ENCODE measurements at regions not wholly inside any gene's neighbourhood (a gene's known extent, or its start where the extent isn't known, plus 50 kb on each side); places are given as distances from the start of the nearest gene placed in this dataset.

- WGBS, result 89% methylated on average over 3 of the region's 5 CpGs
Measured at GRCh38 chr9:79939819-79940218, 368.1 kb downstream of the TLE4 start.

GRCh38 chr9:79936336-79936735, 364.6 kb downstream of the TLE4 start:
- Histone ChIP-seq H3K9me3 (ENCODE audit: control insufficient read depth, low read length) (no peaks in the 10 kb centered on the region), H3K14ac (ENCODE audit: low read length in 2 of 2) (no peak overlapping the region), H3K9ac (ENCODE audit: low read length) (no peak overlapping the region), H3K4me2 (ENCODE audit: low read length, poor library complexity, severe bottlenecking) (no peak overlapping the region), H4K91ac (ENCODE audit: low read length) (no peak overlapping the region), H3K4me1 (ENCODE audit: control insufficient read depth, insufficient read depth, low read depth, low read length) (no peaks in the 10 kb centered on the region), H3K79me1 (replicated peaks; ENCODE audit: low read length, poor library complexity, severe bottlenecking) (no peaks in the 10 kb centered on the region), H2BK5ac (ENCODE audit: low read depth, low read length, poor library complexity, severe bottlenecking) (no peak overlapping the region), H3K27me3 (ENCODE audit: control insufficient read depth in 1 of 2, insufficient read depth in 1 of 2, low read length in 2 of 2) (no peaks in the 10 kb centered on the region), H2BK15ac (ENCODE audit: low read depth, poor library complexity, severe bottlenecking) (no peak overlapping the region), H2AFZ (ENCODE audit: low read depth, low read length) (no peak overlapping the region), H3K36me3 (ENCODE audit: control insufficient read depth in 1 of 2, insufficient read depth in 2 of 2, low read depth in 1 of 2, low read length in 2 of 2) (no peaks in the 10 kb centered on the region), H3K27ac (ENCODE audit: low read length, poor library complexity, severe bottlenecking) (no peak overlapping the region), H3K23ac (ENCODE audit: low read length in 2 of 2) (no peak overlapping the region), H2BK12ac (ENCODE audit: low read length in 2 of 2) (no peak overlapping the region), H3K18ac (ENCODE audit: low read depth in 1 of 2, low read length in 2 of 2) (no peak overlapping the region), H3K4me3 (ENCODE audit: insufficient read depth in 1 of 2, low read depth in 1 of 2, low read length in 2 of 2) (no peak overlapping the region), H3K4ac (ENCODE audit: low read depth in 1 of 2, low read length in 2 of 2) (no peak overlapping the region), H2AK5ac (ENCODE audit: low read length, severe bottlenecking) (no peak overlapping the region), H2BK120ac (ENCODE audit: low read depth, low read length) (no peak overlapping the region), H4K8ac (ENCODE audit: low read length) (no peak overlapping the region)
- 98% methylated on average over 3 of the region's 4 CpGs for WGBS
- no peak for DNase-seq

More at GRCh38 chr9:79939819-79940218, 368.1 kb downstream of the TLE4 start:
- H3K14ac ChIP-seq (ENCODE audit: low read length in 2 of 2), result no peak overlapping the region
- H3K27ac ChIP-seq (ENCODE audit: low read length, poor library complexity, severe bottlenecking), result no peak overlapping the region
- no peak overlapping the region for H2AFZ ChIP-seq (ENCODE audit: low read depth, low read length)
- no peak overlapping the region for H3K4ac ChIP-seq (ENCODE audit: low read depth in 1 of 2, low read length in 2 of 2)
- no peak overlapping the region for H3K23ac ChIP-seq (ENCODE audit: low read length in 2 of 2)
- no peak overlapping the region for H2BK12ac ChIP-seq (ENCODE audit: low read length in 2 of 2)
- no peaks in the 10 kb centered on the region for H3K4me1 ChIP-seq (ENCODE audit: control insufficient read depth, insufficient read depth, low read depth, low read length)
- H2BK5ac ChIP-seq (ENCODE audit: low read depth, low read length, poor library complexity, severe bottlenecking), result no peak overlapping the region
- no peaks in the 10 kb centered on the region for H3K27me3 ChIP-seq (ENCODE audit: control insufficient read depth in 1 of 2, insufficient read depth in 1 of 2, low read length in 2 of 2)
- H3K9ac ChIP-seq (ENCODE audit: low read length), result no peak overlapping the region
- no peak overlapping the region for H3K18ac ChIP-seq (ENCODE audit: low read depth in 1 of 2, low read length in 2 of 2)
- H4K91ac ChIP-seq (ENCODE audit: low read length), result no peak overlapping the region
- no peak overlapping the region for H2AK5ac ChIP-seq (ENCODE audit: low read length, severe bottlenecking)
- H2BK15ac ChIP-seq (ENCODE audit: low read depth, poor library complexity, severe bottlenecking), result no peak overlapping the region
- H3K4me3 ChIP-seq (ENCODE audit: insufficient read depth in 1 of 2, low read depth in 1 of 2, low read length in 2 of 2), result no peak overlapping the region
- H2BK120ac ChIP-seq (ENCODE audit: low read depth, low read length), result no peak overlapping the region
- DNase-seq, result no peak
- no peak overlapping the region for H4K8ac ChIP-seq (ENCODE audit: low read length)
- no peaks in the 10 kb centered on the region for H3K36me3 ChIP-seq (ENCODE audit: control insufficient read depth in 1 of 2, insufficient read depth in 2 of 2, low read depth in 1 of 2, low read length in 2 of 2)
- no peaks in the 10 kb centered on the region for H3K79me1 ChIP-seq (replicated peaks; ENCODE audit: low read length, poor library complexity, severe bottlenecking)
- H3K4me2 ChIP-seq (ENCODE audit: low read length, poor library complexity, severe bottlenecking), result no peak overlapping the region
- no peaks in the 10 kb centered on the region for H3K9me3 ChIP-seq (ENCODE audit: control insufficient read depth, low read length)

GRCh38 chr9:79929285-79929684, 357.5 kb downstream of the TLE4 start:
- no peaks in the 10 kb centered on the region for H3K9me3 ChIP-seq (ENCODE audit: control insufficient read depth, low read length)

GRCh38 chr9:79928661-79929223, 357.0 kb downstream of the TLE4 start:
- Histone ChIP-seq H2AFZ (ENCODE audit: low read depth, low read length) (no peak overlapping the region), H3K23ac (ENCODE audit: low read length in 2 of 2) (no peak overlapping the region), H3K14ac (ENCODE audit: low read length in 2 of 2) (no peak overlapping the region), H2BK120ac (ENCODE audit: low read depth, low read length) (no peak overlapping the region), H3K27ac (ENCODE audit: low read length, poor library complexity, severe bottlenecking) (no peak overlapping the region), H3K9ac (ENCODE audit: low read length) (no peak overlapping the region), H3K4me3 (ENCODE audit: insufficient read depth in 1 of 2, low read depth in 1 of 2, low read length in 2 of 2) (no peak overlapping the region), H3K4ac (ENCODE audit: low read depth in 1 of 2, low read length in 2 of 2) (no peak overlapping the region), H3K9me3 (ENCODE audit: control insufficient read depth, low read length) (no peaks in the 10 kb centered on the region), H3K18ac (ENCODE audit: low read depth in 1 of 2, low read length in 2 of 2) (no peak overlapping the region), H2BK5ac (ENCODE audit: low read depth, low read length, poor library complexity, severe bottlenecking) (no peak overlapping the region), H2AK5ac (ENCODE audit: low read length, severe bottlenecking) (peak overlapping the region; percentile 14), H4K91ac (ENCODE audit: low read length) (no peak overlapping the region), H3K4me1 (ENCODE audit: control insufficient read depth, insufficient read depth, low read depth, low read length) (peaks cover 4% of the 10 kb centered on the region), H2BK12ac (ENCODE audit: low read length in 2 of 2) (no peak overlapping the region), H4K8ac (ENCODE audit: low read length) (no peak overlapping the region), H3K79me1 (replicated peaks; ENCODE audit: low read length, poor library complexity, severe bottlenecking) (no peaks in the 10 kb centered on the region), H2BK15ac (ENCODE audit: low read depth, poor library complexity, severe bottlenecking) (no peak overlapping the region), H3K36me3 (ENCODE audit: control insufficient read depth in 1 of 2, insufficient read depth in 2 of 2, low read depth in 1 of 2, low read length in 2 of 2) (no peaks in the 10 kb centered on the region), H3K4me2 (ENCODE audit: low read length, poor library complexity, severe bottlenecking) (no peak overlapping the region), H3K27me3 (ENCODE audit: control insufficient read depth in 1 of 2, insufficient read depth in 1 of 2, low read length in 2 of 2) (peaks cover 0 to 4% of the 10 kb centered on the region in 2 experiments)
- whole genome bisulfite sequencing, result 97% methylated on average over 4 of the region's 4 CpGs
- DNase-seq, result no peak

More at GRCh38 chr9:79929285-79929684, 357.5 kb downstream of the TLE4 start:
- H2AK5ac ChIP-seq (ENCODE audit: low read length, severe bottlenecking), result no peak overlapping the region
- H3K79me1 ChIP-seq (replicated peaks; ENCODE audit: low read length, poor library complexity, severe bottlenecking), result no peaks in the 10 kb centered on the region
- H2BK5ac ChIP-seq (ENCODE audit: low read depth, low read length, poor library complexity, severe bottlenecking), result no peak overlapping the region
- H2BK120ac ChIP-seq (ENCODE audit: low read depth, low read length), result no peak overlapping the region
- peaks cover 4% of the 10 kb centered on the region for H3K4me1 ChIP-seq (ENCODE audit: control insufficient read depth, insufficient read depth, low read depth, low read length)
- no peak for DNase-seq
- H3K18ac ChIP-seq (ENCODE audit: low read depth in 1 of 2, low read length in 2 of 2), result no peak overlapping the region
- no peaks in the 10 kb centered on the region for H3K36me3 ChIP-seq (ENCODE audit: control insufficient read depth in 1 of 2, insufficient read depth in 2 of 2, low read depth in 1 of 2, low read length in 2 of 2)
- H3K4ac ChIP-seq (ENCODE audit: low read depth in 1 of 2, low read length in 2 of 2), result no peak overlapping the region
- no peak overlapping the region for H2BK15ac ChIP-seq (ENCODE audit: low read depth, poor library complexity, severe bottlenecking)
- no peak overlapping the region for H2AFZ ChIP-seq (ENCODE audit: low read depth, low read length)
- H3K27ac ChIP-seq (ENCODE audit: low read length, poor library complexity, severe bottlenecking), result no peak overlapping the region
- H3K4me2 ChIP-seq (ENCODE audit: low read length, poor library complexity, severe bottlenecking), result no peak overlapping the region
- no peak overlapping the region for H3K14ac ChIP-seq (ENCODE audit: low read length in 2 of 2)
- H3K23ac ChIP-seq (ENCODE audit: low read length in 2 of 2), result no peak overlapping the region
- H4K8ac ChIP-seq (ENCODE audit: low read length), result no peak overlapping the region
- 86% methylated on average over 4 of the region's 4 CpGs for WGBS
- H2BK12ac ChIP-seq (ENCODE audit: low read length in 2 of 2), result no peak overlapping the region
- H3K4me3 ChIP-seq (ENCODE audit: insufficient read depth in 1 of 2, low read depth in 1 of 2, low read length in 2 of 2), result no peak overlapping the region
- H3K9ac ChIP-seq (ENCODE audit: low read length), result no peak overlapping the region
- H3K27me3 ChIP-seq (ENCODE audit: control insufficient read depth in 1 of 2, insufficient read depth in 1 of 2, low read length in 2 of 2), result peaks cover 0 to 4% of the 10 kb centered on the region in 2 experiments
- no peak overlapping the region for H4K91ac ChIP-seq (ENCODE audit: low read length)

Data from mesenchymal stem cell (in vitro differentiated cells and primary cell).